HepG2 (cell line): ENCODE measurements at regions not wholly inside any gene's neighbourhood (a gene's known extent, or its start where the extent isn't known, plus 50 kb on each side); places are given as distances from the start of the nearest gene placed in this dataset.

Experiments
- ATAC-seq: fragments of 200-7000 bp; cut with Tn5 transposase; 3 replicates; pipeline ENCODE4 v1.9.1; 2020; ENCODE audit warnings: mild to moderate bottlenecking, moderate library complexity
- BruUV-seq: library from RNA; stranded (reverse); fragments of 400-500 nt; replicated peaks from 2 replicates; lab custom pipeline; 2021; lab: Mats Ljungman, UMichigan
- CTCF ChIA-PET: fragments of 300-600 bp; formaldehyde crosslinking; extraction: SDS; loops from one replicate; lab custom pipeline; 2021; ENCODE audit warnings: low total read pairs, inconsistent platforms, low intra/inter-chr PET ratio; lab: Yijun Ruan, JAX
- POLR2A ChIA-PET: fragments of 350-600 bp; sonication (Branson Sonifier 250); formaldehyde crosslinking; loops from one replicate; lab custom pipeline; 2020; ENCODE audit warnings: antibody characterized with exemption, inconsistent platforms; lab: Yijun Ruan, JAX
- DNase-seq: peaks from one replicate; pipeline ENCODE4 v3.0.0-alpha.2; 2015; ENCODE audit warnings: low spot score
- FAIRE-seq: peaks from 3 replicates; lab custom pipeline; 2011; peaks lifted over from hg19 to GRCh38; lab: Jason Lieb, UNC
- H2AFZ ChIP-seq: one replicate; pipeline ENCODE4 v1.6.1; 2011; ENCODE audit warnings: low read length, inconsistent platforms
- H3K27ac ChIP-seq: fragments of 300-600 bp; 3 replicates; pipeline ENCODE4 v1.8.0; 2011; ENCODE audit warnings: mixed run types, mild to moderate bottlenecking, mixed read lengths, low read length, inconsistent platforms; ENCODE audit not compliant: insufficient read depth; ENCODE audit errors: extremely low read length
- H3K27me3 ChIP-seq, 2 experiments: fragments of 200-600 bp in 1 of 2; 2 replicates in 1 of 2; 3 replicates in 1 of 2; pipeline versions ENCODE4 v1.6.0 to v1.8.0; 2011; ENCODE audit warnings: low read length in 2 of 2, mild to moderate bottlenecking in 2 of 2, moderate library complexity in 2 of 2, inconsistent platforms in 1 of 2; ENCODE audit not compliant: insufficient read depth in 2 of 2, control insufficient read depth in 1 of 2
- H3K36me3 ChIP-seq, 2 experiments: fragments of 200-600 bp in 1 of 2; replicated peaks in 1 of 2; 2 replicates in 1 of 2; 3 replicates in 1 of 2; pipeline versions ENCODE4 v1.5.1 to v1.8.0; 2011; ENCODE audit warnings: low read length in 2 of 2, inconsistent platforms in 1 of 2; ENCODE audit not compliant: insufficient read depth in 2 of 2, control insufficient read depth in 1 of 2
- H3K4me1 ChIP-seq: 2 replicates; pipeline ENCODE4 v1.5.1; 2012; ENCODE audit warnings: low read length, inconsistent platforms; ENCODE audit not compliant: insufficient read depth
- H3K4me2 ChIP-seq: 2 replicates; pipeline ENCODE4 v1.6.0; 2011; ENCODE audit warnings: low read depth, low read length, inconsistent platforms
- H3K4me3 ChIP-seq, 3 experiments: fragments of 200-600 bp in 1 of 3; sonication (generic), shearing (Covaris generic) in 1 of 3; replicated peaks in 1 of 3; 2 replicates each; pipeline ENCODE4 v1.5.1; 2011 to 2016; ENCODE audit warnings: low read length in 3 of 3, inconsistent platforms in 2 of 3, low read depth in 2 of 3, mild to moderate bottlenecking in 2 of 3, control low read depth in 1 of 3, mixed read lengths in 1 of 3; ENCODE audit not compliant: insufficient read depth in 1 of 3
- H3K79me2 ChIP-seq: one replicate; pipeline ENCODE4 v1.6.1; 2011; ENCODE audit warnings: low read length, inconsistent platforms; ENCODE audit not compliant: insufficient read depth
- H3K9ac ChIP-seq: 2 replicates; pipeline ENCODE4 v1.6.0; 2011; ENCODE audit warnings: mild to moderate bottlenecking, low read depth, low read length, inconsistent platforms; ENCODE audit not compliant: insufficient read depth
- H3K9me3 ChIP-seq: 2 replicates; pipeline ENCODE4 v1.5.1; 2012; ENCODE audit warnings: mild to moderate bottlenecking, low read length
- H4K20me1 ChIP-seq: 2 replicates; pipeline ENCODE4 v1.6.0; 2011; ENCODE audit warnings: inconsistent platforms, mild to moderate bottlenecking, low read length, moderate library complexity; ENCODE audit not compliant: insufficient read depth
- ARID3A ChIP-seq: IDR thresholded peaks from 2 replicates; pipeline ENCODE4 v1.6.1; 2012; ENCODE audit warnings: low read depth, low read length, improper control_type of control experiment
- CEBPB ChIP-seq: IDR thresholded peaks from 2 replicates; pipeline ENCODE4 v1.6.1; 2011; ENCODE audit warnings: low read depth, low read length, improper control_type of control experiment, borderline replicate concordance
- CEBPG ChIP-seq: IDR thresholded peaks from 2 replicates; pipeline ENCODE4 v1.6.1; 2016
- GABPA ChIP-seq, 2 experiments: IDR thresholded peaks; 2 replicates each; pipeline ENCODE4 v1.6.1; 2011 to 2016; ENCODE audit warnings: low read depth in 2 of 2, low read length in 1 of 2, missing biosample characterization in 1 of 2, missing genetic modification characterization in 1 of 2
- SNAPC2 ChIP-seq: sonication (generic); formaldehyde crosslinking; IDR thresholded peaks from 2 replicates; pipeline ENCODE4 v1.8.1; 2022; ENCODE audit warnings: mild to moderate bottlenecking, missing genetic modification reagents
- ZBTB20 ChIP-seq: sonication (generic); formaldehyde crosslinking; IDR thresholded peaks from 2 replicates; pipeline ENCODE4 v1.8.1; 2023; ENCODE audit warnings: missing genetic modification reagents, low read depth, mild to moderate bottlenecking, borderline replicate concordance
- ZNF160 ChIP-seq: sonication (generic); formaldehyde crosslinking; IDR thresholded peaks from 2 replicates; pipeline ENCODE4 v1.8.0; 2022; ENCODE audit warnings: mild to moderate bottlenecking, inconsistent platforms, missing genetic modification reagents
- ZNF513 ChIP-seq: sonication (generic); formaldehyde crosslinking; conservative IDR thresholded peaks from 2 replicates; pipeline ENCODE4 v1.5.0; 2020; ENCODE audit warnings: missing genetic modification reagents
- WGBS: methylation state at CpG from one replicate; pipeline ENCODE4 v1.1.6; 2017; ENCODE audit warnings: low lambda C conversion rate; 5-methylcytosine and 5-hydroxymethylcytosine counted together
- in situ Hi-C: cut with HindIII; loops from 2 replicates; pipeline ENCODE4 v1.10.0; 2017; ENCODE audit warnings: low pct_unique_long_range_greater_than_20kb; ENCODE audit not compliant: extremely low pct_ligation_motif_present
- intact Hi-C: fragments of 100-400 bp; cut with micrococcal nuclease; formaldehyde crosslinking; loops from one replicate; pipeline ENCODE4 v1.10.0; 2022; ENCODE audit not compliant: unreplicated experiment

GRCh38 chr2:147428120-147428747, 416.6 kb upstream of the ACVR2A start:
- no peak overlapping the region for H3K27ac ChIP-seq
- DNase-seq (no peak), FAIRE-seq (no peak), ATAC-seq (no peak)
- in situ Hi-C loops = no loop called here
- H3K79me2 ChIP-seq = no peaks in the 10 kb centered on the region
- ChIA-PET POLR2A (no interaction called here), CTCF (no interaction called here)
- no peaks in the 10 kb centered on the region for H4K20me1 ChIP-seq
- no TSS peak for BruUV-seq
- H3K36me3 ChIP-seq = no peaks in the 10 kb centered on the region
- H3K9me3 ChIP-seq = no peaks in the 10 kb centered on the region
- H3K4me3 ChIP-seq = no peak overlapping the region
- intact Hi-C loops = no loop called here
- peaks cover 5% of the 10 kb centered on the region; the same call in 1 of the 2 replicates for H3K4me1 ChIP-seq
- H2AFZ ChIP-seq = no peak overlapping the region
- 74% methylated on average over 2 of the region's 2 CpGs for WGBS
- TF ChIP-seq CEBPB = peak; percentile 84
- no peak for TF ChIP-seq ZBTB20
- no peak for TF ChIP-seq ZNF513 (CRISPR knock-in tag)
- TF ChIP-seq CEBPG = peak; percentile 30; the same call in 1 of the 2 replicates
- no peak for TF ChIP-seq SNAPC2 (CRISPR knock-in tag)
- no peak overlapping the region for H3K4me2 ChIP-seq
- H3K27me3 ChIP-seq = no peaks in the 10 kb centered on the region
- no peak overlapping the region for H3K9ac ChIP-seq

- Histone ChIP-seq H3K4me1 (peaks cover 5% of the 10 kb centered on the region; the same call in 1 of the 2 replicates), H3K27me3 (no peaks in the 10 kb centered on the region), H4K20me1 (no peaks in the 10 kb centered on the region), H3K9ac (no peak overlapping the region), H3K9me3 (no peaks in the 10 kb centered on the region), H3K27ac (no peak overlapping the region), H3K4me2 (no peak overlapping the region), H3K79me2 (no peaks in the 10 kb centered on the region), H2AFZ (no peak overlapping the region), H3K4me3 (no peak overlapping the region), H3K36me3 (no peaks in the 10 kb centered on the region)
- DNase-seq = no peak
- BruUV-seq = no TSS peak
- no peak for FAIRE-seq
- no peak for TF ChIP-seq ZNF160
- no peak for TF ChIP-seq GABPA (IDR thresholded peaks at IDR 0.05; ENCODE audit: low read depth, low read length)
- TF ChIP-seq GABPA (CRISPR knock-in tag; IDR thresholded peaks at IDR 0.05; ENCODE audit: low read depth) = no peak
- TF ChIP-seq ARID3A = 0 out of 2 replicates have a peak, but pooled peaks have one; percentile 12
- ATAC-seq = peak; percentile 62
- ChIA-PET POLR2A (interaction anchor here (0.7 kb wide), 1 partner anchor 596 kb away, joined by 3 read pairs; no protein-coding TSS in a partner anchor), CTCF (no interaction called here)
- in situ Hi-C loops = no loop called here
- 7% methylated on average over 3 of the region's 3 CpGs for WGBS
- intact Hi-C loops = no loop called here
Observed at GRCh38 chr2:147425437-147426029, 419.3 kb upstream of the ACVR2A start.
